PC-9 (cell line): ENCODE measurements at regions not wholly inside any gene's neighbourhood (a gene's known extent, or its start where the extent isn't known, plus 50 kb on each side); places are given as distances from the start of the nearest gene placed in this dataset.

Experiments
- BruUV-seq: library from RNA; stranded (reverse); fragments of 400-500 nt; replicated peaks from 2 replicates; lab custom pipeline; 2021; lab: Mats Ljungman, UMichigan
- CTCF ChIA-PET: fragments of 300-600 bp; sonication (Branson Sonifier 250); formaldehyde crosslinking; loops from one replicate; lab custom pipeline; 2022; ENCODE audit warnings: antibody characterized with exemption; lab: Charles Lee
- POLR2A ChIA-PET: fragments of 300-600 bp; sonication (Branson Sonifier 250); formaldehyde crosslinking; loops from one replicate; lab custom pipeline; 2022; ENCODE audit warnings: antibody characterized with exemption; ENCODE audit not compliant: unreplicated experiment; lab: Charles Lee
- DNase-seq, 2 experiments: peaks; one replicate each; pipeline versions ENCODE4 v3.0.0 to v3.0.0-alpha.2; 2015 to 2022; ENCODE audit warnings: mixed read lengths in 1 of 2
- H2AFZ ChIP-seq: fragments of 200-600 bp; sonication (generic); 2 replicates; pipeline ENCODE4 v1.8.1; 2017; ENCODE audit warnings: antibody characterized with exemption
- H3F3A ChIP-seq: fragments of 200-600 bp; sonication (generic); 2 replicates; pipeline ENCODE4 v1.8.1; 2017; ENCODE audit warnings: antibody characterized with exemption, mild to moderate bottlenecking, low read depth; ENCODE audit not compliant: insufficient read depth
- H3K27ac ChIP-seq: fragments of 200-600 bp; sonication (generic); 2 replicates; pipeline ENCODE4 v1.6.1; 2016; ENCODE audit warnings: mixed run types
- H3K27me3 ChIP-seq: fragments of 200-600 bp; sonication (generic); 2 replicates; pipeline ENCODE4 v1.6.1; 2016; ENCODE audit warnings: low read depth, mixed run types; ENCODE audit not compliant: insufficient read depth
- H3K36me3 ChIP-seq: fragments of 200-600 bp; sonication (generic); 2 replicates; pipeline ENCODE4 v1.6.1; 2016; ENCODE audit warnings: low read depth, mixed run types
- H3K4me1 ChIP-seq: fragments of 200-600 bp; sonication (generic); replicated peaks from 2 replicates; pipeline ENCODE4 v1.6.1; 2016; ENCODE audit warnings: mixed run types; ENCODE audit not compliant: insufficient read depth
- H3K4me2 ChIP-seq: fragments of 200-600 bp; sonication (generic); 2 replicates; pipeline ENCODE4 v1.6.1; 2017; ENCODE audit warnings: mixed run types
- H3K4me3 ChIP-seq: fragments of 200-600 bp; sonication (generic); 2 replicates; pipeline ENCODE4 v1.6.1; 2016; ENCODE audit warnings: mixed run types
- H3K79me2 ChIP-seq: fragments of 200-600 bp; sonication (generic); 2 replicates; pipeline ENCODE4 v1.6.1; 2017; ENCODE audit warnings: low read depth, mixed run types
- H3K9me2 ChIP-seq: fragments of 200-600 bp; sonication (generic); 2 replicates; pipeline ENCODE4 v1.8.1; 2017; ENCODE audit warnings: mild to moderate bottlenecking; ENCODE audit not compliant: insufficient read depth
- H3K9me3 ChIP-seq: fragments of 200-600 bp; sonication (generic); 2 replicates; pipeline ENCODE4 v1.8.1; 2016; ENCODE audit warnings: low read depth; ENCODE audit not compliant: insufficient read depth
- H4K20me1 ChIP-seq: fragments of 200-600 bp; sonication (generic); 2 replicates; pipeline ENCODE4 v1.8.1; 2017; ENCODE audit not compliant: insufficient read depth
- CTCF ChIP-seq: fragments of 200-600 bp; sonication (generic); conservative IDR thresholded peaks from 2 replicates; pipeline ENCODE4 v1.6.1; 2017; ENCODE audit warnings: mixed run types, antibody characterized with exemption, mild to moderate bottlenecking, moderate library complexity
- EZH2 ChIP-seq: fragments of 200-600 bp; sonication (generic); IDR thresholded peaks from 2 replicates; pipeline ENCODE4 v1.8.0; 2017; ENCODE audit warnings: antibody characterized with exemption, low read depth
- intact Hi-C: fragments of 100-400 bp; cut with micrococcal nuclease; formaldehyde crosslinking; loops from one replicate; pipeline ENCODE4 v1.10.0; 2022; ENCODE audit not compliant: unreplicated experiment

DNA sequence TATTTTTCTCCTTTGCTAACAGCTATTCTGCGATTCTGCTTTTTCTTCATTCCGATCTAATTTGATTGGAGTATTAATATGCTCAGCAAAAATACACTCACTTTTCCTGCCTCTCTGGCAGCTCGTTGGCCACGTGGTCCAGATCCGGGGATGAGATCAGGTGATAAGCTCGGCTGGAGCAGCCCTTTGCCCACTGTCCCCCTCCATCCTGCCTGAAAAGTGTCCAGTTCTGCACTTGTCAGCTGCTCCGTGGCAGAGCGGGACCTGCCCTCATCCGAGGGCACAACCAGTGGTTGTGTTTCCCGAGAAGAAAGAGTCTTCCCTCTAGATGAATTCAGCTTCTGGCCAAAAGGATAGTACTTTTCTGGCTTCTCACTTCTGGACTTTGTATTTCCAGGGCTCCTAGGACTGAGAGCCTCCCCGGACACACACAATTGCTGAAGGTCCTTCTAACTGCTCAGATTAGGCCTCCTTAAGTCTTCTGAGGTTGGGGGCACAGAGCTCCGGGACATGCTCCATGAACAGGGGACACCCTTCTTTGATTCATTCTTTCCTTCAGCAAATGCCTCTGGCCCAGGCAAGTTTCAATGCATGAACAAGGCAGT, 103.9 kb upstream of the ALDH1A3 start:
- DNase-seq: no peak
- H3K4me1 ChIP-seq: no peaks in the 10 kb centered on the region
- no peaks in the 10 kb centered on the region for H3K36me3 ChIP-seq
- H3F3A ChIP-seq: peaks cover 6% of the 10 kb centered on the region; the same call in 1 of the 2 replicates
- H3K9me2 ChIP-seq: no peaks in the 10 kb centered on the region
- no peaks in the 10 kb centered on the region for H3K79me2 ChIP-seq
- TF ChIP-seq CTCF (no peak), EZH2 (no peak)
- BruUV-seq: no TSS peak
- no peak overlapping the region for H2AFZ ChIP-seq
- ChIA-PET POLR2A (no interaction called here), CTCF (no interaction called here)
- no peaks in the 10 kb centered on the region for H3K9me3 ChIP-seq
- H3K4me3 ChIP-seq: no peak overlapping the region
- intact Hi-C loops: no loop called here
- no peak overlapping the region for H3K4me2 ChIP-seq
- no peaks in the 10 kb centered on the region for H3K27me3 ChIP-seq
- H3K27ac ChIP-seq: no peak overlapping the region
- no peaks in the 10 kb centered on the region for H4K20me1 ChIP-seq

- no peak overlapping the region for H2AFZ ChIP-seq
- H3K9me2 ChIP-seq: no peaks in the 10 kb centered on the region
- no peak overlapping the region for H3K4me2 ChIP-seq
- H3F3A ChIP-seq: 0 out of 2 replicates have a peak, but pooled peaks cover 4% of the 10 kb centered on the region
- H3K4me1 ChIP-seq: no peaks in the 10 kb centered on the region
- H3K27ac ChIP-seq: no peak overlapping the region
- BruUV-seq: no TSS peak
- no peaks in the 10 kb centered on the region for H4K20me1 ChIP-seq
- no peak for TF ChIP-seq EZH2
- TF ChIP-seq CTCF: no peak
- intact Hi-C loops: no loop called here
- no peaks in the 10 kb centered on the region for H3K79me2 ChIP-seq
- no peak overlapping the region for H3K4me3 ChIP-seq
- CTCF ChIA-PET: no interaction called here
- DNase-seq: no peak
- H3K27me3 ChIP-seq: no peaks in the 10 kb centered on the region
- POLR2A ChIA-PET: no interaction called here
- H3K36me3 ChIP-seq: no peaks in the 10 kb centered on the region
- no peaks in the 10 kb centered on the region for H3K9me3 ChIP-seq
Measured at GRCh38 chr15:100777821-100778220, 101.8 kb upstream of the ALDH1A3 start.

DNA sequence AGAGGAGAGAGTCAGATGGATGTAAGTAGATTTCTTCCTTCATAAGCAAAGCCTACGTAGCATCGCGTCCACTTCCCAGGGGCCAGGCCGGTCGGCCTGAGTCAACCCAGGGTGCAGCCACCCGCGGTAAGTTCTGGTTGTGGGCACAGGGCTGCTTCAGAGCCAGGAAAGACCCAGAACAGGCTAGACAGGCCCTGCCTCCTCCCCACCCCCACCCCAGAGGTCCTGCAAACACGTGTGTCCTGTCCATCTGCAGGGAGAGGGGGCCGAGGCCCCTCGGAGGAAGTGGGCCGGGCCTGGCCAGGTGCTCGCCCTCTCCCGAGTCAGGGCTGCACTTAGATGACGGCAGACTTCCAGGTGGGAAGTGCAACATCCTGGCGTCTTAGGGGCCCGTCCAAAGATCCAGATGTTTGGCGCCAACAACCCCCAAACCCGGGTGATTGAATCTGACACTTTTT, 100.8 kb upstream of the ALDH1A3 start:
- POLR2A ChIA-PET: no interaction called here
- Histone ChIP-seq H3K9me3 (no peaks in the 10 kb centered on the region), H3F3A (0 out of 2 replicates have a peak, but pooled peaks cover 4% of the 10 kb centered on the region), H4K20me1 (no peaks in the 10 kb centered on the region), H3K4me1 (no peaks in the 10 kb centered on the region), H3K27me3 (no peaks in the 10 kb centered on the region), H2AFZ (no peak overlapping the region), H3K27ac (no peak overlapping the region), H3K4me2 (no peak overlapping the region), H3K4me3 (no peak overlapping the region), H3K79me2 (no peaks in the 10 kb centered on the region), H3K9me2 (no peaks in the 10 kb centered on the region), H3K36me3 (no peaks in the 10 kb centered on the region)
- no peak for DNase-seq
- no TSS peak for BruUV-seq
- intact Hi-C loops: no loop called here
- CTCF ChIA-PET: no interaction called here
- TF ChIP-seq CTCF (no peak), EZH2 (no peak)
